ENCODE measurements at regions not wholly inside any gene's neighbourhood (a gene's known extent, or its start where the extent isn't known, plus 50 kb on each side); places are given as distances from the start of the nearest gene placed in this dataset.
"Not testable (repeated sequence)": the region's sequence is repeated elsewhere in the genome, so short reads cannot be mapped to it uniquely, and the experiment has no call there.

DNA sequence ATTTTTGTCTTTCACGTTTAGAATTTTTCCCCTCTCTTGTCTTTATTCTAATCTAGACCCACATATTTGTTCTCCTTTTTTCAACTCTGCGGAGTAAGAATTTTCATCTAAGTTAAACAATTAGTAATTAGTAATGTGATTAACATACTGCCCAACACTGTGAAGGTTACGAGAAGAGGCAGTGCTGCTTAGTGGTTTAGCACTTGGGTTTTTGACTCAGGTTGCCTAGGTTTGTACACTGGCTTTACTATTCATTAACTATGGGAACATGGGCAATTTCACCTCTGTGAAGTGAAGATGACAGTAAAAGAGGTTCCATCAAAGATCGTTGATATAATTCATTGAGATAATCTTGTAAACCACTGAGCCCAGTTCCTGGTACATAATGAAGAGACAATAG lies 82.2 kb upstream of the PNPT1 start:
- intact Hi-C loops (cut with DNase I; ENCODE audit: low total_unique reads) = loop anchor here (5.0 kb wide), 1 partner anchor 186 kb away; no protein-coding TSS in a partner anchor
- H3K27me3 ChIP-seq = no peaks in the 10 kb centered on the region
- no peaks in the 10 kb centered on the region for H3K36me3 ChIP-seq
- DNase-seq = no peak
- TF ChIP-seq POLR2A (IDR thresholded peaks at IDR 0.05) = no peak
- in situ Hi-C loops (cut with MboI; ENCODE audit: low sequenced_read_pairs in 4 of 4) = no loop called here
- H3K9me3 ChIP-seq = no peaks in the 10 kb centered on the region
- no peaks in the 10 kb centered on the region for H3K4me1 ChIP-seq
- no peak overlapping the region for H3K27ac ChIP-seq
- no peak for ATAC-seq
- H3K4me3 ChIP-seq = no peak overlapping the region

DNA sequence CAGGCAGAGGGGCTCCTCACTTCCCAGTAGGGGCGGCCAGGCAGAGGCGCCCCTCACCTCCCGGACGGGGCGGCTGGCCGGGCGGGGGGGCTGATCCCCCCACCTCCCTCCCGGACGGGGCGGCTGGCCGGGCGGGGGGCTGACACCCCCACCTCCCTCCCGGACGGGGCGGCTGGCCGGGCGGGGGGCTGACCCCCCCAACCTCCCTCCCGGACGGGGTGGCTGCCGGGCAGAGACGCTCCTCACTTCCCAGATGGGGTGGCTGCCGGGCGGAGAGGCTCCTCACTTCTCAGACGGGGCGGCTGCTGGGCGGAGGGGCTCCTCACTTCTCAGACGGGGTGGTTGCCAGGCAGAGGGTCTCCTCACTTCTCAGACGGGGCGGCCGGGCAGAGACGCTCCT lies 80.0 kb upstream of the PNPT1 start:
- not testable (repeated sequence) for H3K36me3 ChIP-seq, H3K9me3 ChIP-seq, ATAC-seq, H3K27ac ChIP-seq, DNase-seq, H3K27me3 ChIP-seq, H3K4me1 ChIP-seq, H3K4me3 ChIP-seq
- intact Hi-C loops (cut with DNase I; ENCODE audit: low total_unique reads) = loop anchor here (5.0 kb wide), 1 partner anchor 234 kb away; no protein-coding TSS in a partner anchor
- in situ Hi-C loops (cut with MboI; ENCODE audit: low sequenced_read_pairs in 4 of 4) = loop anchor here in 3 of 4 donors (25.0 kb wide), 1 partner anchor 189 kb away; no protein-coding TSS in a partner anchor

DNA sequence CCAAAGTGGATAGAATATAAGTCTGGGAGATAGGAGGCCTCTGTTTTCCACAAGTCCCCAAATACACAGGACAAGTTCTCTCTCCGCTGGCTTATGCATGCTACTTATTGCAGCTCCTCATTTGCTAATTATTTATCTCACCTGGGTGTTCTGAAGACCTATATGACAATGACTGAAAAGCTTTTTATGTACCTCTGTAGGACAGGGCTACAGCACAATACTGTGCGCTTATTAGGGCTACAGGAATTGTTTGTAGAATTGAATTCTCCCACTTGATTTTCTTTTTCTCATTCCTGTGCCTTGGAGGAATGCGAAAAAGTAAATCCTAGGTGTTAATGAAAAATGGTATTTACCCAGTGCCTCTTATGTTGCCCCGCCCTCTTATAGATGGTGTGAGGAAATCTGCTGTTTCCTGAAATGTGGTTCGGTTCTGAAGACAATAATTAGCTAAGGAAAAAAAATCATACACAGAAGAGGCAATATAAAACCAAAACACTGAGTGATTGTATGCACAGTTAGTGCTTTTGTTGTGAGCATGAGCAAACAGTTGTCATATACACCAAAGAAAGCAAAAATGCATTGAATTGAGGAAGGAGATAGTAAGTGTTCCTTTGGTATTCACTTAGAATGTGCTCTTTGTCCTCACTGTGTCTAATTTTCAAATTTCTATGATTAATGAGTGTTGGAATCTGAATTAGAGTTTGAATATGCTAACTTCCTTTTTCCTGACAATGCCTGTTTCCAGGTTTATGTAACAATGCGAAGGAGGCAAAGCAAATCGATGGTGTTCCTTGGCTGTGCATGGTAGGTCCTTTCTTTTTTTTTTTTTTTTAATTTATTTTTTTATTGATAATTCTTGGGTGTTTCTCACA lies 78.7 kb upstream of the PNPT1 start:
- Histone ChIP-seq H3K4me3 (no peak overlapping the region), H3K9me3 (no peaks in the 10 kb centered on the region), H3K27ac (no peak overlapping the region), H3K36me3 (no peaks in the 10 kb centered on the region), H3K27me3 (no peaks in the 10 kb centered on the region), H3K4me1 (no peaks in the 10 kb centered on the region)
- TF ChIP-seq, protein P1, sequence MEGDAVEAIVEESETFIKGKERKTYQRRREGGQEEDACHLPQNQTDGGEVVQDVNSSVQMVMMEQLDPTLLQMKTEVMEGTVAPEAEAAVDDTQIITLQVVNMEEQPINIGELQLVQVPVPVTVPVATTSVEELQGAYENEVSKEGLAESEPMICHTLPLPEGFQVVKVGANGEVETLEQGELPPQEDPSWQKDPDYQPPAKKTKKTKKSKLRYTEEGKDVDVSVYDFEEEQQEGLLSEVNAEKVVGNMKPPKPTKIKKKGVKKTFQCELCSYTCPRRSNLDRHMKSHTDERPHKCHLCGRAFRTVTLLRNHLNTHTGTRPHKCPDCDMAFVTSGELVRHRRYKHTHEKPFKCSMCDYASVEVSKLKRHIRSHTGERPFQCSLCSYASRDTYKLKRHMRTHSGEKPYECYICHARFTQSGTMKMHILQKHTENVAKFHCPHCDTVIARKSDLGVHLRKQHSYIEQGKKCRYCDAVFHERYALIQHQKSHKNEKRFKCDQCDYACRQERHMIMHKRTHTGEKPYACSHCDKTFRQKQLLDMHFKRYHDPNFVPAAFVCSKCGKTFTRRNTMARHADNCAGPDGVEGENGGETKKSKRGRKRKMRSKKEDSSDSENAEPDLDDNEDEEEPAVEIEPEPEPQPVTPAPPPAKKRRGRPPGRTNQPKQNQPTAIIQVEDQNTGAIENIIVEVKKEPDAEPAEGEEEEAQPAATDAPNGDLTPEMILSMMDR (IDR thresholded peaks at IDR 0.05 in 4 of 5, conservative IDR thresholded peaks at IDR 0.05 in 1 of 5) = no peak
- no peak for TF ChIP-seq POLR2A (IDR thresholded peaks at IDR 0.05)
- intact Hi-C loops (cut with DNase I; ENCODE audit: low total_unique reads) (loop anchor here (5.0 kb wide), 1 partner anchor 235 kb away; no protein-coding TSS in a partner anchor), in situ Hi-C loops (cut with MboI; ENCODE audit: low sequenced_read_pairs in 4 of 4) (loop anchor here in 3 of 4 donors (25.0 kb wide), 1 partner anchor 190 kb away; no protein-coding TSS in a partner anchor)
- DNase-seq (no peak), ATAC-seq (no peak)

DNA sequence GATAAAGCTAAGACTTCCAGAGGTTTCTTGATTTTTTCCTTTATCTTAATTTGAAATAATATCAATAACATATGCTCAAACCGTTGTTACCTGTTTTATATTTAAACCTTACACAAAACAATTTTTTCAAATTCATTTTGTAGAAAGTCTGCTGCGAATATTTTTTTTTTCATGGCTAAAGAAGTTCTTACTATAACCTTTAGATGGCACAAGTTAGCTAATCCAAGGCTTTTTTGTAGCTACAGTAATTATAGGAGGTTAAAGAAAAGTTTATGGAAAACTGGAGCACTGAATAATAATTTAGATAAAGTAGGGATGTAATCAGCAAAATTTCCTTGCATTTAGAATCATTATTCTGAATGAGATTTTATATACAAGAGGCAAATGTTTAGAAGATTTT lies 78.0 kb upstream of the PNPT1 start:
- in situ Hi-C loops (cut with MboI; ENCODE audit: low sequenced_read_pairs in 4 of 4) (loop anchor here in 3 of 4 donors (25.0 kb wide), 1 partner anchor 191 kb away; no protein-coding TSS in a partner anchor), intact Hi-C loops (cut with DNase I; ENCODE audit: low total_unique reads) (loop anchor here (5.0 kb wide), 1 partner anchor 236 kb away; no protein-coding TSS in a partner anchor)
- Histone ChIP-seq H3K27me3 (no peaks in the 10 kb centered on the region), H3K4me3 (no peak overlapping the region), H3K4me1 (no peaks in the 10 kb centered on the region), H3K36me3 (no peaks in the 10 kb centered on the region), H3K9me3 (no peaks in the 10 kb centered on the region), H3K27ac (no peak overlapping the region)
- TF ChIP-seq POLR2A (IDR thresholded peaks at IDR 0.05) = no peak
- TF ChIP-seq, protein P1 (IDR thresholded peaks at IDR 0.05 in 4 of 5, conservative IDR thresholded peaks at IDR 0.05 in 1 of 5) = peak in 4 of 5 experiments; percentile 15 to 40 (median 23)
- ATAC-seq (no peak), DNase-seq (no peak)

DNA sequence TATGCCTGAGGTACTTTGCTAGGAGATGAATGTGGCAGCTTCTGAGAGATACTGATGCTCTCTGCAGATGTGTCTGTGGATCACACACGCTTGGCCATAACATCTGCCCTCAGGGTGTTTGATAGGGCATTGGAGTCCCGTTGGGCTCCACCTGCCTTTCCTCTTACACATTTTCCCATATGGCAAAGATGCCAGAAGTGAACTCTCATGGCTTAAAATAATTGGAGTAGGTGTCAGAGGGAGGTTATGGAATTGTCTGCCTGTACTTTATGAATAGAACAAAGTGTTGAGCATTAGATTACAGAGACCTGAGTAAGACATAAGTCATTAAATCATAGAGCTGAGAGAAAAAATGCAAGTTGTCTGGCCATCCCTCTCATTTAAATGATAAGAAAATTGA lies 75.3 kb upstream of the PNPT1 start:
- ATAC-seq = no peak
- in situ Hi-C loops (cut with MboI; ENCODE audit: low sequenced_read_pairs in 4 of 4) = loop anchor here in 3 of 4 donors (25.0 kb wide), 1 partner anchor 193 kb away; no protein-coding TSS in a partner anchor
- no peaks in the 10 kb centered on the region for H3K27me3 ChIP-seq
- H3K27ac ChIP-seq = no peak overlapping the region
- no peak for DNase-seq
- H3K9me3 ChIP-seq = no peaks in the 10 kb centered on the region
- no peaks in the 10 kb centered on the region for H3K4me1 ChIP-seq
- H3K4me3 ChIP-seq = no peak overlapping the region
- TF ChIP-seq POLR2A (IDR thresholded peaks at IDR 0.05) = no peak
- TF ChIP-seq, protein P1 (IDR thresholded peaks at IDR 0.05 in 4 of 5, conservative IDR thresholded peaks at IDR 0.05 in 1 of 5) = no peak
- intact Hi-C loops (cut with DNase I; ENCODE audit: low total_unique reads) = no loop called here
- no peaks in the 10 kb centered on the region for H3K36me3 ChIP-seq

All from gastrocnemius medialis (tissue), 4 donors.